ENCODE measurements at regions not wholly inside any gene's neighbourhood (a gene's known extent, or its start where the extent isn't known, plus 50 kb on each side); places are given as distances from the start of the nearest gene placed in this dataset.

DNA sequence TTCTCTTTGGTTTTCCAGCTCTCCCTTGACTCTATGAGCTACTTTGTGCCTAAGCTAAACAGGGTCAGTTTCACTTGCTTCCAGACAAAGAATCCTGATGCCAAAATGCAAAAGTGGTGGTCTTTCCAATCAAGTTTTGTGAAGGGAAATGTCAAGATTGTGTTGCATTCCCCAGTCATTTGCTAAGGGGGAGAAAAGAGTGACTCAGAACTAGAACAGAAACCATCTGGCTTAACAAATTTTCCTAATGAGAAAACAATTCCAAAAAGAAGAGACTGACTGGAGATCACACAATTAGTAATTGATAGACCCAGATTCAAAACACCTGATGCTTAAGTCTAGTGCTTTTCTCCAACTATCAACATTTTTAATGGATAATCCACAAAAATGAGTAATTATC, 235.1 kb upstream of the DIO2 start:
- DNase-seq (ENCODE audit: insufficient read length, low spot score) (no peak), FAIRE-seq (no peak)

DNA sequence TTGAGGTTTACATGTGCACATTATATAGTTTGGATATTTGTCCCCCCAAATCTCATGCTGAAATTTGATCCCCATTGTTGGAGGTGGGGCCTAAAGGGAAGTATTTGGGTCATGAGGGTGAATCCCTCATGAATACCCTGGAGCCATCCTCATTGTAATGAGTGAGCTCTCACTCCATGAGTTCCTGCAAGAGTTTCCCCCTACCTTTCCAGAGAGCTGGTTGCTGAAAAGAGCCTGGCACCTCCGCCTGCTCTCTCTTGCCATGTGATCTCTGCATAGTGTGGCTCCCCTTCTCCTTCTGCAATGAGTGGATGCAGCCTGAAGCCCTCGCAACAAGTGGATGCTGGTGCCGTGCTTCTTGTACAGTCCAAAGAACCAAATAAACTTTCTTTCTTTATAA, 234.3 kb upstream of the DIO2 start:
- no peak for DNase-seq (ENCODE audit: insufficient read length, low spot score)
- FAIRE-seq, result no peak

DNA sequence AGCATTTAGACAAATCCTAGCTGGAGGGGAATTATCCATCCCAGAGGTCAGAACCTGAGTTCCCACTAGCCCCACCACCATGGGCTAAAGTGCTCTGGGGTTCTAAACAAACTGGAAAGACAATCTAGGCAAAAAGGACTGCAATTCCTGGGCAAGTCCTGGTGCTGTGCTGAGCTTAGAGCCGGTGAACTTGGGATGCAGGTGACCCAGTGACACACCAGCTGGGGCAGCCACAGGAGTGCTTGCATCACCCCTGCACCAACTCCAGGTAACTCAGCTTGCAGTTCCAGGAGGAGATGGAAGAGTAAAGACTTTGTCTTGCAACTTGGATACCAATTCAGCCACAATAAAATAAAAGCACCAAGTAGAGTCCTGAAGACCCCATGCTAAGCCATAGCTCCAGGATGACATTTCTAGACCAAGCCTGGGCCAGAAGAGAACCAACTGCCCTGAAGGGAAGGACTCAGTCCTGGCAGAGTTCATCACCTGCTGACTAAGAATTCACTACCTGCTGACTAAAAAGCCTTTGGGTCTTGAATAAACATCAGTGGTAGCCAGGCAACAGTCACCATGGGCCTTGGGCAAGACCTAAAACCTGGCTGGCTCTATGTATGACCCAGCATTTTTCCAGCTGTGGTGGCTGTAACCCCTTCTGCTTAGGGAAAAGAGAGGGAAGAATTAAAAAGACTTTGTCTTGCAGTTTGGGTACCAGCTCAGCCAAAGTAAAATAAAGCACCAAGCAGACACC, 223.4 kb upstream of the DIO2 start:
- DNase-seq (ENCODE audit: insufficient read length, low spot score), result no peak
- FAIRE-seq, result no peak

DNA sequence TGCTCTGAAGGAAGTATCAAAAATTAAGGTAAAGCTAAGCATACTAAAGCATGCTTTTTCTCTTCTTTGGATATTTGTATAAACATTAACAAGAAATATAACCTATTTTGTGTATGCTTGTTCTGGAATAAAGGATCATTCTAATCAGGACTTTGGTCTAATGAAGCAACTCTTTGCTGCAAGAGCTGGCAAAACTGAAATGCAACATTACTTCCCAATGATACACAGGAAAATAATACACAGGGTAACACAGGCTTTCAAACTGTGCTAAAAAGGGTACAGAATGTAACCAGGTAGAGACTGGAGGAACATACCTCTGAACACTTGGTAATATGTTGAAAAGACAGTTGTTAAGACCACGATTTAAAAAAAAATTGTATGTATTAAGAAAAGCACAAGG, 222.5 kb upstream of the DIO2 start:
- no peak for FAIRE-seq
- DNase-seq (ENCODE audit: insufficient read length, low spot score), result no peak

DNA sequence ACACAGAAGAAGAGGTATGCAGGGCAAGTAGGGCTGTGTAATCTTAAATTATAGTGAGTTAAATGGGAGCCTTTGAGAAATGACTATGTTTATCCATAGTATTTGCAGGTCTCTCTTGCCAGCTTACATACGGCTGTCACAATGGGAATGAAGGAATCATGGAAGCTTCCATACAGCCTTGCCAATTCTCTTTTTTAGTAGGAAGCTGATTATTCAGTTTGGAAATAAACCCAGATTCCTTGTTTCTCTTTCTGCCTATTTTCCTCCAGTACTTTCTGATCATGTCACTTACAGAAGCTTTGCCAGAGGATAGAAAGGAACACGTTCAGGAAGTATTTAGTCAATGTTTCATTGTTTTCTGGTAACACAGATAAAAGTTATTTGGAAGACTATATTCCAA, 217.4 kb upstream of the DIO2 start:
- DNase-seq (ENCODE audit: insufficient read length, low spot score) (no peak), FAIRE-seq (no peak)

DNA sequence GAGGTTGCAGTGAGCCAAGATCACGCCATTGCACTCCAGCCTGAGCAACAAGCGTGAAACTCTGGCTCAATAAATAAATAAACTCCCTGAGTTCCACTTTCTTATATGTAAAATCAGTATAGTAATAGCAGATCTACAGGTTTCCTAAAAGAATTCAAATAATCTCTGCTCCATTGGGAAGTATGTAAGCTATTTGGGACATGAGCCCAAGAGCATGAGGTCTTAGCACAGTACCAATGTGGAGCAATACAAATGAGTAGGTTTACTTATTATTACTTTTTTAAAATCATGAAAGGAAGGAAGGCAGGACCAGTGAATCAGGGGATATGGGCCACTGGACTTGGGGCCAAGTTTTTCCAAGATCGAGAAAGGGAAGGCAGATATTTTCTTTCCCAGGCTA, 216.9 kb upstream of the DIO2 start:
- no peak for FAIRE-seq
- DNase-seq (ENCODE audit: insufficient read length, low spot score), result no peak

DNA sequence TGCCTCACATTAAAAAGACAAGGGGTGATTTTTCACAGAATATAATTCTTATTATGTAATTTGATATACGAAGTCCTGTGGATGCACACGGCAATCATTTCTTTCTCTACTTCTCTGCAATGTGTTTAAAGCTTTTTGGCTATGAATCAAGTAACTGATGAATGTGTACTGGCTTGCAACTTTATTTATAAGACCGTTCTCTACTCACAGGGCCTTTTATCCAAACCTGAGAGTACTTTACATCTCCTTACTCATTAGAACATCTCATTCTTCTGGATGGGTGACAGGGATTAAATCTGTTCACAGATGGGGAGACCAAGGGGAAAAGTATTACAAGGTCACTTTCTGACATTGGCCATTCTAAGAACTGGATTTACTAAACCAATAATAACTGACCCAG, 215.8 kb upstream of the DIO2 start:
- no peak for FAIRE-seq
- DNase-seq (ENCODE audit: insufficient read length, low spot score), result no peak

DNA sequence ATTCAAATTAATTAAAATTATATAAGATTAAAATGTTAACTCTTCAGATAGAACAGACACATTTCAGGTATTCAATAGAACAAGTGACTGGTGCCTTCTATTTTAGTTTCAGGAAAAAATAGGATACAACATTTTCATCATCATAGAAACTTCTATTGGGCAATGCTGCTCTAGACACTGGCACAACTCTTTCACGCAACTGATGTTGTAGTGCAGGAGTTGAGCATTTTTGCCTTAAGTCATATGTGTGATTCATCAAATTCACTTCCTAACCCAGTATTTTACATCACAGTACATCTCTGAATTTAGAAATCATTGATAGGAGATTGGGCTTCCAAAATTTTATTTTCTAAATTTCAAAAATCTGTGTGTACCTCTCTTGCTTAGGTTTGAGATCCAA, 215.4 kb upstream of the DIO2 start:
- DNase-seq (ENCODE audit: insufficient read length, low spot score), result no peak
- FAIRE-seq, result no peak

DNA sequence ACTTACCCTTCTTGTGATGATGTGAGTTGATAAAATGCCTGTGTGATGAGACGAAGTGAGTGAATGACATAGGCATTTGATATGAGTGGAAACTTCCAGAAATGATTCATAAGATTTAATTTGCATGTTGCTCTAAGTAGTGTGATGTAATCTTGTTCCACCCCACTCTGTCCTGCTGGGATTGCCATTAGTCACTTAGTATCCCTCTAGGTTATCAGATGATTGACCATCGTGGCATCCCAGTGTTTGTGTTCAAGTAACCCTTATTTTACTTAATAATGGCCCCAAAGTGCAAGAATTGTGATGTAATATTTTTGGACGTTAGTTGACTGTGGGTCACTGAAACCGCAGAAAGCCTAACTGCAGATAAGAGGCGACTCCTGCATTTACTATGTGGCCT, 214.4 kb upstream of the DIO2 start:
- FAIRE-seq (peak; percentile 89), DNase-seq (ENCODE audit: insufficient read length, low spot score) (peak; percentile 60)

DNA sequence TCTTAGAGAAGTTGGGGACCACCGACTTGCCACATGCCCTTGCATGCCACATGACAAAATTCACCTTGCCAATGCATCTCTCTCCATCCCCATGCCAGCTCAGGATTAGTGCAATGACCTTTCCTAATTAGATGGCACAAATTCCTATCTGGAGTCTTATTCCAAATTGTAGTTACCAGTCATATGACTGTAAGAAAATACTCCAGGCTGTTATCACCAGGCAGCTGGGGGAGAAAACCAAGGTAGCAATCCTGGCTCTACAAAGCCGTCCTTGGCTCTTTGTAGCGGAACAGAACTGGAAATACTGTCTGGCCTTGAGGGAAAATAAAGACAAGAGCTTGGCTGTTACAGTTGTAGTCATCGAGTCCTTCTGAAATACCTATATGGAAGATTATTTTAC, 208.5 kb upstream of the DIO2 start:
- DNase-seq (ENCODE audit: insufficient read length, low spot score) (no peak), FAIRE-seq (no peak)

DNA sequence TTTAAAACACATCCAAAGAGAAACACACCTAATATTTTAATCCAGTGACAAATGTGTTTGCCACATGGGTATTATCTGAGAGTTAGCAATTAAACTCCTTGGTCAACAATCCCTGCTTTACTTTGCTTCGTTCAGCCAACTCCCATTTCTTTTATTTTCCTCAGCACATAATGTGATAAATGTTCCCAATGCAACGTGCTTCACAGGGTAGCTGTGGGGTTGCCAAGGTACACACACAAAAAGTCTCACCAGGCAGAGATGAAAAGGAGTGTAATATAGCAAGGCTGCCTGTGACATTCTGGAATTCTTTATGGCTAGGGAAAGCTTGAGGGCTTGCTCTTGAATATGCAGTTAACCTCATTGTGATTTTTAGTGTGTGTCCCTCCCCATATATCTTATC, 208.0 kb upstream of the DIO2 start:
- FAIRE-seq, result no peak
- DNase-seq (ENCODE audit: insufficient read length, low spot score), result no peak

DNA sequence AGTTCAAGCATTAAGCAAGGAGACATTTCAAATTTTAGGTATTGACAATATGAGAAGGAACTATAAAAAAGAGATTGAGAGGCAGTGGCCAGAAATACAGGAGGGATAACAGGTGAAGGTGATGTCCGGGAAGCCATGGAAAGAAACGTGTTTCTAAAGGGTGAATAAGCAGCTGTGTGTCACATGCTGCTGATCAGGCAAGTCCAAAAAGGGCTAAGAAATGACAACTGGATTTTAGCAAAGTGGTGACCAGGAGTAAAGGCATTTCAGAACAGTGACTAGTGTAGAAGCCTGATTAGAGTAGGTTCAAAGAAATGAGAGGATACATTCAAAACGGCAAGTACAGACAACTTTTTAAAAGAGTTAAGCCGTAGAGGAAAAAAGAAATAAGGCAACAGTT, 204.3 kb upstream of the DIO2 start:
- no peak for FAIRE-seq

DNA sequence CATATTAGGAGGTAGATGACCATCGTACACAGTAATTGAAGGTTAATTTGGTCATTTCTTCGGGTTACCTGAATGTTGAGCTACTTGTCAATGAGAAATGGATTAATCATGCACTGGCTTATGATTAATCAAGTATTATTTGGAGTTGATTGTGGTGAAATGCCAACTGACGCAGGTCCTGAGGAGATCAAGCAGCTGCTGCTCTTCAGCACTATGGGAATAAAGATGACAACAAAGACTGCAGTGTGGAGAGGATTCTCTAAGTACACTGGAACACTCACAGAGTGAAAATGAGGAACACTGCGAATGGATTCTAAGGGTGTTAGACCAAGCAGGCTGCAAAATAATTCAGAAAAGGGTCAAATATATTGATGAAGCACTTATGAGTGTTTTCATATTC, 202.8 kb upstream of the DIO2 start:
- FAIRE-seq (no peak), DNase-seq (ENCODE audit: insufficient read length, low spot score) (no peak)

More for the DNA sequence above, 204.3 kb upstream of the DIO2 start:
- DNase-seq (ENCODE audit: insufficient read length, low spot score), result no peak

DNA sequence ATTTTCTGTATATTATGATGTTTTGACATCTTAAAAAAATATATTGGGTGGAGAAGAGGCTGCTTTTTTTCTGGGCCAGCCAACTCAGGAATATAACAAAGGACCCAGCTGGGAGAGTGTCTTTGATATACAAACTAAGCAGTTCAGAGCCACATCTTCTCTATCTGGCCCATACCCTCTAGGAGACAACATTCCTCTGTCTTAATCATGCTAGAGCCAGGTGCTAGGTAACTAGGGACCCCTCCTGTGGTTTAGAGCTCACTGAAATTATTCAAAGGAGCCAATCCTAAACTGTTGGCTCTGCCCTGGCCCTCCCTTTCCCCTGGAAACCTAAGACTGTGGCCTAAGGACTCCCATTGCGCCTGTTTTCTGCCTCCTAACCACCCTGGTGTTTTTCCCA, 193.1 kb upstream of the DIO2 start:
- FAIRE-seq, result no peak
- no peak for DNase-seq (ENCODE audit: insufficient read length, low spot score)

DNA sequence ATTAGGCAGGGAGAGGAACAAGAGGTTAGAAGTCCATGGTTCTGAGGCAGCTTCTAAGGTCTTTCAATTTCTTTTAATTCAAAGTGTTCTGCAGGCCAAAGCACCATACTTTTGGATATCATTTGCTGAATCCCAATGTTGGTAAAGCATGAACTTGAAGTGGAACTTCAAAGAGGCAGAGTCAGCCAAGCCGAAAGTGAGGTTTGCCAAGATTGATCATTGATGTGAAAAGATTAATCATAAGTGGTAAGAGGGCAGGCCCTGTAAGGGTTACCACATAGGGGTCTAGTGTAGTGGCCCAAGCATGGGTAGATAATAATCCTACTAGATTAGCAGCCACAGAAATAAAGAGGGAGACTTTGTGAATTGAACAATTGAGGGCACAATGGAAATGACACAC, 191.7 kb upstream of the DIO2 start:
- no peak for DNase-seq (ENCODE audit: insufficient read length, low spot score)
- FAIRE-seq, result no peak

DNA sequence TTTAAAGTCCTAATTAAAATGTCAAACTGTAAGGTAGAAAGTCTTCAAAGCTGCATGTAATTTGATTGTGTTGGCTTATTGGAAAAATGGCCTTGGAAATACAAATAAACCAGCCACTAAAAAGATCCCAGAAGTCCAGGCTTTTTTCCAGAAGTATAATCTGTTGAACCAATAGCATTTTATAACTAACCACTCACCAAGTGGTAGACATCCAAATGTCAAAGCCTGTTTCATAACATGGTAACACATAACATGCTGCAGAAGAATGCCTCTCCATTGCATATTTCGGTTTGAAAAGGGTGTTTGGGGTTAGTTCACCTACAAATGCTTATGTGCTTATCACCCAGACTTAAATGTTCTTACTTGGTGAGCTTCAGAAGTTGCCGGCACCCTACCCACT, 183.7 kb upstream of the DIO2 start:
- DNase-seq (ENCODE audit: insufficient read length, low spot score), result no peak
- no peak for FAIRE-seq

DNA sequence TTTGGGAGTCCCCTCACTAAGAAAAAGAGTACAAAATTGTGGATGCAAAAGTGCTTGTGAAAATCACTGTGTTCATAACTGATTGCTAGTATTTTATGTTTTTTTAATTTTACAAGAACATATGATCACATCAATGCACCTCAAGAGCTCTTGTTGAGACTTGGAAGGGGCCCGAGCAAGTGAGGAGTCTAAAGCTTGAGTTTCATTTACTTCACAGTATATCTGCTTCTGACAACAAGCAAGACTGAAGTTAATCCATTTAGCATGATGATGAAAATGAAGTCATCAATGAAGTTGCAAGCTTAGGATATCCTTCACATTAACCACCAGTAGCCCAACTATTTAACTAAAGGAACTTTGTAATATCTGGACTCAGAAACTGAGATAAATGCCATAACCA, 182.5 kb upstream of the DIO2 start:
- FAIRE-seq (no peak), DNase-seq (ENCODE audit: insufficient read length, low spot score) (no peak)

DNA sequence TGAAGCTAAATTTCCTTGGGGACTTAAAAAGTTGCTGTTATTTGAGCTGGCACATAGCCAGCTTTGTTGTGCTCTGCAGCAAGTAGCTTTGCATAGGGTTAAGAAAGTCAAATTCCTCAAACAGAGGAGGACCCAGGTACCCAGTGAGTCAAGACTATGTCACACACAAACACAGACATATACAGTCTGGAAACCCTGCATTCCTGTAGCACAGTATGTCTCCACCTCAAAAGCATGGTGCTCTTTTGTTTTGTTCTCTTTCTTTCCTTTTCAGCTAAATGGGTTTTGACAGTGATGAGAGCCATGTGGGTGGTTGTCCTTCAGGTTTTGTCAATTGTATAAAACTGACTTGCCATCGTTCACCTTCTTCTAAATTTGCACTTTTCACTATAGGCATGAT, 179.6 kb upstream of the DIO2 start:
- FAIRE-seq (peak; percentile 94), DNase-seq (ENCODE audit: insufficient read length, low spot score) (peak; percentile 13)

DNA sequence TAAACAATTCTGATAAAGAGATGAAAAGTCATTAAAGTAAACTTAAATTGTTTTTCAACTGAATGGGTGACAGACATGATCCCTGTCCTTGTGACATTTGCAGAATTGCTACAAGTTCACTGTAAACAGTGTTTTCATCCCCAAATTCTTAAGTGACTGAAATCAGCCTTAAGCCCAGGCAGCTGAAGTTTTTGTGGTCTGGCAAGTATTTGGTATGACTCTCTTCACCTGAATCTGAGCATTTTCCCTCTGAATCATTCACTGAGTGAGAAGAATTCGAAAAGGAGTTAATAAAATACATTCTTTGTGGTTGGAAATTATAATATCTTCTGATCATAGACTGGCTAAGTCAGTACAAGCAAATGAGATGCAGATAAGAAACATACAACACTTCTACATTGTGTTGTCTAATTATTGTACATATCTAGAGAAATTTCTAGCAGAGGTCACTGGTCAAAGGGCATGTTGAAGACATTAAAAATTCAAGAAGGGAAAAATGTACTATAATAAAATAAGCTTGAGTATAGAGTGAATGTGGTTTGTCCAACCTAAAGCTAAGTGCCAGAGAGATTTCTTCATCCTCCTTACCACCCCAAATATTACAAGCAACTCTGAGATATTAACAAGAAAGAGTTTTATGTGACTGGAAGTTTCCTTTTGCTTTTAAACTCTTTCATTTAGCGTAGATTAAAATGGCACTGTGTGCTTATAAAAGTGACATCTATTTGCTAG, 177.8 kb upstream of the DIO2 start:
- FAIRE-seq, result peak; percentile 70

DNA sequence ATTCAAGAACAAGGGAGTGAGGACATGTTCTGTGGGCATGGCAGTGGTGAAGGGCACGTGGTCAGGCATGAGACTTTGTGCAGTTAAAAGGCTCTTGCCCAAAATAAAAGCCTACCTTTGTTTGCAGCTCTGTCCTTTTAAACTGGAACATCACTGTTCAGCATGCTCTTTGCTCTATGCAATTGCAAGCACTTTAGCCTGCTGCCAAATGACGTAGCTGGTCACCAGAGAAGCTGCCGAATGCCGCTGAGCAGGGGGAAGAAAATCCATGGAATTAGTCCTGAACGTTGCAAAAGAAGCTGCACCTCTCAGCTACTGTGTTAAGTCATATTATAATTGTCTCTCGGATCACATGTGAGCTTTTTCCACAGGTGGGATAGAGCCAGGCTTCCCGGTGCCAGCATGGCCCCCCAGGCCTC, 176.3 kb upstream of the DIO2 start:
- no peak for DNase-seq (ENCODE audit: insufficient read length, low spot score)
- no peak for FAIRE-seq

More for the DNA sequence above, 177.8 kb upstream of the DIO2 start:
- DNase-seq (ENCODE audit: insufficient read length, low spot score), result peak; percentile 62

DNA sequence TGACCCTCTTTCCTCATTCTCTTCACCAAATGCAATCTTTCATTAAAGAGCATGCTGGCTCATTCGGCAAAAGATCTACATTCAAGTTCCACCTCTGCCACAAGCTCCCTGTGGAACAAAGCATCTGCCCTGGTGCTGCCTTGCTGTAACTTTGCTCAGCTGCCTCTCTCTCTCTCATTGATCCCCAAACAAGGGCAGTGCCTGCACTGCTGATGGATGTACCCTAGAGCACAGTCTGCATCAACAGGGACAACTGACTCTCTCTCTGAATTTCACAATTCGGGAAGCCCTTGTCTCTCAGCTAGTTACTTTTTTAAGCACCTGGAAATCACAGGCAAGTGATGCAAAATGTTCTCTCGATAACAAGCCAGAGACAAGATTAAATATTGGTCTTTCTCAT, 174.0 kb upstream of the DIO2 start:
- DNase-seq (ENCODE audit: insufficient read length, low spot score) (no peak), FAIRE-seq (peak; percentile 9)

DNA sequence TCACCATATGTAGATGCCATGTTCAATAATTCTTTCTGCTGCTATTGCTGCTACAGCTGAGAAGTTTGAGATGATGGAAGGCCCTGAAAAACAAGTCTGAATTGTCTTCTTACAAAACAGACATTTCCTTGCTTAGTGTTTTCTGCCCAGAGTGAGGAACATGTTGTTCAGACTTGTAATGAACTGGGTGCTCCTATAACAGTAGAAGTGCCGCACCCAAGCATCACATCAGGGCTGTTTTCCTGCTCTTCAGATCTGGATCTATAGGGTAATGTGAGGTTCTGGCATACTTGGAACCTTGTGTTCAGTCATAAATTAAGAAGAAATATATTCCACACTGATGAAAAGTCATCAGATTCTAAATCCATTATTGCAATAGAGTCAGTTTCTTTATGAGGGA, 171.9 kb upstream of the DIO2 start:
- FAIRE-seq (no peak), DNase-seq (ENCODE audit: insufficient read length, low spot score) (no peak)

Data from HTR-8/SVneo (cell line).